ENCODE measurements at regions not wholly inside any gene's neighbourhood (a gene's known extent, or its start where the extent isn't known, plus 50 kb on each side); places are given as distances from the start of the nearest gene placed in this dataset.
"Not testable (repeated sequence)": the region's sequence is repeated elsewhere in the genome, so short reads cannot be mapped to it uniquely, and the experiment has no call there.

- no peak for DNase-seq
Measured at GRCh38 chr10:34957531-34957930, 132.6 kb downstream of the CUL2 start.

GRCh38 chr10:34956756-34957155 lies 133.4 kb downstream of the CUL2 start:
- no peak for DNase-seq

- DNase-seq, result no peak
Measured at GRCh38 chr10:34955391-34955790, 134.8 kb downstream of the CUL2 start.

GRCh38 chr10:34954142-34954541 lies 136.0 kb downstream of the CUL2 start:
- no peak for DNase-seq

- peak; percentile 28 for DNase-seq
Measured at GRCh38 chr10:34951263-34951887, 136.3 kb upstream of the PARD3 start.

- not testable (repeated sequence) for DNase-seq
Measured at GRCh38 chr10:34945951-34946522, 130.9 kb upstream of the PARD3 start.

- no peak for DNase-seq
Measured at GRCh38 chr10:34941471-34942357, 126.6 kb upstream of the PARD3 start.

- no peak for DNase-seq
Measured at GRCh38 chr10:34940436-34940835, 125.3 kb upstream of the PARD3 start.

GRCh38 chr10:34938399-34938670 lies 123.2 kb upstream of the PARD3 start:
- DNase-seq, result no peak

- DNase-seq, result peak; percentile 32
Measured at GRCh38 chr10:34937643-34938398, 122.7 kb upstream of the PARD3 start.

GRCh38 chr10:34936061-34936460 lies 121.0 kb upstream of the PARD3 start:
- DNase-seq, result no peak

- DNase-seq, result peak; percentile 35
Measured at GRCh38 chr10:34933676-34934075, 118.6 kb upstream of the PARD3 start.

- DNase-seq, result no peak
Measured at GRCh38 chr10:34932235-34932634, 117.1 kb upstream of the PARD3 start.

- no peak for DNase-seq
Measured at GRCh38 chr10:34931216-34931615, 116.1 kb upstream of the PARD3 start.

- peak; percentile 40 for DNase-seq
Measured at GRCh38 chr10:34922138-34922537, 107.0 kb upstream of the PARD3 start.

GRCh38 chr10:34920578-34920977 lies 105.5 kb upstream of the PARD3 start:
- DNase-seq, result no peak

GRCh38 chr10:34918776-34919315 lies 103.8 kb upstream of the PARD3 start:
- peak; percentile 30 for DNase-seq

GRCh38 chr10:34918060-34918775 lies 103.1 kb upstream of the PARD3 start:
- no peak for DNase-seq

- DNase-seq, result peak; percentile 70
Measured at GRCh38 chr10:34916314-34916713, 101.2 kb upstream of the PARD3 start.

- DNase-seq, result no peak
Measured at GRCh38 chr10:34912771-34913170, 97.7 kb upstream of the PARD3 start.

- DNase-seq, result no peak
Measured at GRCh38 chr10:34911661-34912205, 96.6 kb upstream of the PARD3 start.

GRCh38 chr10:34908481-34908880 lies 93.4 kb upstream of the PARD3 start:
- DNase-seq, result peak; percentile 78
